ENCODE measurements at regions not wholly inside any gene's neighbourhood (a gene's known extent, or its start where the extent isn't known, plus 50 kb on each side); places are given as distances from the start of the nearest gene placed in this dataset.

GRCh38 chr3:194812176-194812575 is 126.5 kb downstream of the FAM43A start:
- TF ChIP-seq, protein P1, sequence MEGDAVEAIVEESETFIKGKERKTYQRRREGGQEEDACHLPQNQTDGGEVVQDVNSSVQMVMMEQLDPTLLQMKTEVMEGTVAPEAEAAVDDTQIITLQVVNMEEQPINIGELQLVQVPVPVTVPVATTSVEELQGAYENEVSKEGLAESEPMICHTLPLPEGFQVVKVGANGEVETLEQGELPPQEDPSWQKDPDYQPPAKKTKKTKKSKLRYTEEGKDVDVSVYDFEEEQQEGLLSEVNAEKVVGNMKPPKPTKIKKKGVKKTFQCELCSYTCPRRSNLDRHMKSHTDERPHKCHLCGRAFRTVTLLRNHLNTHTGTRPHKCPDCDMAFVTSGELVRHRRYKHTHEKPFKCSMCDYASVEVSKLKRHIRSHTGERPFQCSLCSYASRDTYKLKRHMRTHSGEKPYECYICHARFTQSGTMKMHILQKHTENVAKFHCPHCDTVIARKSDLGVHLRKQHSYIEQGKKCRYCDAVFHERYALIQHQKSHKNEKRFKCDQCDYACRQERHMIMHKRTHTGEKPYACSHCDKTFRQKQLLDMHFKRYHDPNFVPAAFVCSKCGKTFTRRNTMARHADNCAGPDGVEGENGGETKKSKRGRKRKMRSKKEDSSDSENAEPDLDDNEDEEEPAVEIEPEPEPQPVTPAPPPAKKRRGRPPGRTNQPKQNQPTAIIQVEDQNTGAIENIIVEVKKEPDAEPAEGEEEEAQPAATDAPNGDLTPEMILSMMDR (IDR thresholded peaks at IDR 0.05 in 4 of 5, conservative IDR thresholded peaks at IDR 0.05 in 1 of 5): no peak
- no peak for TF ChIP-seq POLR2A (IDR thresholded peaks at IDR 0.05)

Data from gastrocnemius medialis (tissue), 4 donors.